HEK293 (cell line): ENCODE measurements at regions not wholly inside any gene's neighbourhood (a gene's known extent, or its start where the extent isn't known, plus 50 kb on each side); places are given as distances from the start of the nearest gene placed in this dataset.
A peak's percentile ranks its signal among the peaks of the same experiment; 100 is the strongest.

Source experiments
- CTCF ChIA-PET: fragments of 350-600 bp; formaldehyde crosslinking; extraction: SDS; loops from one replicate; lab custom pipeline; 2021; ENCODE audit warnings: antibody characterized with exemption; lab: Yijun Ruan, JAX
- POLR2A ChIA-PET: fragments of 300-600 bp; formaldehyde crosslinking; extraction: SDS; loops from one replicate; lab custom pipeline; 2020; ENCODE audit warnings: antibody characterized with exemption, inconsistent platforms; lab: Yijun Ruan, JAX
- H3K27ac ChIP-seq: fragments of 200-500 bp; sonication (Bioruptor generic); 2 replicates; pipeline ENCODE4 v1.5.1; 2014; ENCODE audit warnings: low read depth, low read length, control low read depth, inconsistent platforms; ENCODE audit errors: extremely low read depth
- H3K36me3 ChIP-seq, 2 experiments: fragments of 200-500 bp in 1 of 2; sonication (Bioruptor generic) in 1 of 2; 1 replicate in 1 of 2; 2 replicates in 1 of 2; pipeline ENCODE4 v1.5.1; 2014 to 2017; ENCODE audit warnings: inconsistent platforms in 2 of 2, low read length in 2 of 2; ENCODE audit not compliant: control insufficient read depth in 2 of 2, insufficient read depth in 1 of 2
- H3K4me1 ChIP-seq: fragments of 200-500 bp; sonication (Bioruptor generic); 2 replicates; pipeline ENCODE4 v1.5.1; 2014; ENCODE audit warnings: mild to moderate bottlenecking, low read length, inconsistent platforms; ENCODE audit not compliant: control insufficient read depth, insufficient read depth
- H3K4me3 ChIP-seq: 2 replicates; pipeline ENCODE4 v1.5.1; 2011; ENCODE audit warnings: low read depth, mild to moderate bottlenecking, control low read depth, low read length, moderate library complexity
- H3K9me3 ChIP-seq: fragments of 200-500 bp; sonication (Bioruptor generic); 2 replicates; pipeline ENCODE4 v1.5.1; 2014; ENCODE audit warnings: low read depth, low read length, inconsistent platforms; ENCODE audit not compliant: control insufficient read depth, insufficient read depth
- ELK4 ChIP-seq: IDR thresholded peaks from 2 replicates; pipeline ENCODE4 v1.6.1; 2011; ENCODE audit warnings: mild to moderate bottlenecking, low read depth, low read length, borderline replicate concordance
- KLF1 ChIP-seq: fragments of 450-650 bp; formaldehyde crosslinking; IDR thresholded peaks from 2 replicates; pipeline ENCODE4 v1.5.1; 2016; ENCODE audit warnings: missing biosample characterization, missing genetic modification characterization
- RBAK ChIP-seq: fragments of 450-650 bp; formaldehyde crosslinking; IDR thresholded peaks from 2 replicates; pipeline ENCODE4 v1.5.1; 2016; ENCODE audit warnings: missing biosample characterization, missing genetic modification characterization
- TCF7L2 ChIP-seq: IDR thresholded peaks from 2 replicates; pipeline ENCODE4 v1.6.1; 2011; ENCODE audit warnings: low read depth, mild to moderate bottlenecking, inconsistent platforms, low read length, moderate library complexity, borderline replicate concordance
- YY2 ChIP-seq: fragments of 450-650 bp; formaldehyde crosslinking; IDR thresholded peaks from 2 replicates; pipeline ENCODE4 v1.5.1; 2016; ENCODE audit warnings: missing biosample characterization, missing genetic modification characterization
- ZBTB1 ChIP-seq: fragments of 450-650 bp; formaldehyde crosslinking; IDR thresholded peaks from 2 replicates; pipeline ENCODE4 v1.5.1; 2016; ENCODE audit warnings: missing biosample characterization, missing genetic modification characterization
- ZBTB10 ChIP-seq: fragments of 450-650 bp; formaldehyde crosslinking; IDR thresholded peaks from 2 replicates; pipeline ENCODE4 v1.5.1; 2016; ENCODE audit warnings: missing biosample characterization, missing genetic modification characterization
- ZBTB44 ChIP-seq: fragments of 450-650 bp; IDR thresholded peaks from 2 replicates; pipeline ENCODE4 v1.5.1; 2018; ENCODE audit warnings: missing biosample characterization, mild to moderate bottlenecking, missing genetic modification characterization
- ZNF248 ChIP-seq: fragments of 450-650 bp; formaldehyde crosslinking; IDR thresholded peaks from 2 replicates; pipeline ENCODE4 v1.5.1; 2017; ENCODE audit warnings: missing biosample characterization, missing genetic modification characterization
- ZNF292 ChIP-seq: fragments of 450-650 bp; formaldehyde crosslinking; IDR thresholded peaks from 2 replicates; pipeline ENCODE4 v1.5.1; 2016; ENCODE audit warnings: low read depth, missing biosample characterization, missing genetic modification characterization, borderline replicate concordance
- ZNF37A ChIP-seq: fragments of 450-650 bp; IDR thresholded peaks from 2 replicates; pipeline ENCODE4 v1.5.1; 2018; ENCODE audit warnings: missing biosample characterization, missing genetic modification characterization
- ZNF585B ChIP-seq: fragments of 450-650 bp; formaldehyde crosslinking; IDR thresholded peaks from 2 replicates; pipeline ENCODE4 v1.5.1; 2016; ENCODE audit warnings: missing biosample characterization, missing genetic modification characterization
- ZNF692 ChIP-seq: fragments of 450-650 bp; formaldehyde crosslinking; IDR thresholded peaks from 2 replicates; pipeline ENCODE4 v1.5.1; 2016; ENCODE audit warnings: missing biosample characterization, missing genetic modification characterization
- ZNF768 ChIP-seq: fragments of 450-650 bp; formaldehyde crosslinking; IDR thresholded peaks from 2 replicates; pipeline ENCODE4 v1.5.1; 2018; ENCODE audit warnings: missing biosample characterization, mild to moderate bottlenecking, missing genetic modification characterization
- ZNF777 ChIP-seq: fragments of 450-650 bp; formaldehyde crosslinking; IDR thresholded peaks from 2 replicates; pipeline ENCODE4 v1.5.1; 2017; ENCODE audit warnings: missing biosample characterization, missing genetic modification characterization, borderline replicate concordance
- ZNF792 ChIP-seq: fragments of 450-650 bp; formaldehyde crosslinking; IDR thresholded peaks from 2 replicates; pipeline ENCODE4 v1.5.1; 2016; ENCODE audit warnings: missing biosample characterization, missing genetic modification characterization
- TF ChIP-seq, protein P1 (sequence below): fragments of 450-650 bp; formaldehyde crosslinking; IDR thresholded peaks from 2 replicates; pipeline ENCODE4; 2016; ENCODE audit warnings: missing biosample characterization, missing genetic modification characterization
- TF ChIP-seq, protein P2 (sequence below): fragments of 450-650 bp; formaldehyde crosslinking; IDR thresholded peaks from 2 replicates; pipeline ENCODE4 v1.5.1; 2017; ENCODE audit warnings: missing biosample characterization, missing genetic modification characterization

GRCh38 chr18:41577529-41577928, 377.5 kb upstream of the PIK3C3 start:
- TF ChIP-seq ZNF37A (tag by site-specific recombination) = no peak
- no peak for TF ChIP-seq ZNF692 (tag by site-specific recombination)
- TF ChIP-seq ELK4 = no peak
- no peak for TF ChIP-seq ZNF248
- no peak for TF ChIP-seq ZNF585B (tag by site-specific recombination)
- TF ChIP-seq, protein P1, sequence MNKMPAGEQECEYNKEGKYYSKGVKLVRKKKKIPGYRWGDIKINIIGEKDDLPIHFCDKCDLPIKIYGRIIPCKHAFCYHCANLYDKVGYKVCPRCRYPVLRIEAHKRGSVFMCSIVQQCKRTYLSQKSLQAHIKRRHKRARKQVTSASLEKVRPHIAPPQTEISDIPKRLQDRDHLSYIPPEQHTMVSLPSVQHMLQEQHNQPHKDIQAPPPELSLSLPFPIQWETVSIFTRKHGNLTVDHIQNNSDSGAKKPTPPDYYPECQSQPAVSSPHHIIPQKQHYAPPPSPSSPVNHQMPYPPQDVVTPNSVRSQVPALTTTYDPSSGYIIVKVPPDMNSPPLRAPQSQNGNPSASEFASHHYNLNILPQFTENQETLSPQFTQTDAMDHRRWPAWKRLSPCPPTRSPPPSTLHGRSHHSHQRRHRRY = no peak
- TF ChIP-seq, all 188 proteins: peak for 0
- no peak overlapping the region for H3K27ac ChIP-seq
- CTCF ChIA-PET = interaction anchor here (0.7 kb wide), 1 partner anchor 107 kb away, joined by 3 read pairs; no protein-coding TSS in a partner anchor
- H3K9me3 ChIP-seq = no peaks in the 10 kb centered on the region
- H3K4me3 ChIP-seq = no peak overlapping the region
- no peaks in the 10 kb centered on the region for H3K36me3 ChIP-seq
- H3K4me1 ChIP-seq = no peaks in the 10 kb centered on the region
- POLR2A ChIA-PET = no interaction called here

- Histone ChIP-seq H3K36me3 (no peaks in the 10 kb centered on the region), H3K27ac (no peak overlapping the region), H3K4me3 (no peak overlapping the region), H3K9me3 (no peaks in the 10 kb centered on the region), H3K4me1 (no peaks in the 10 kb centered on the region)
- CTCF ChIA-PET = interaction anchor here (0.6 to 0.7 kb wide), 2 partner anchors 88 to 106 kb away, joined by 3 read pairs; no protein-coding TSS in a partner anchor
- POLR2A ChIA-PET = no interaction called here
- TF ChIP-seq TCF7L2 = peak; percentile 73; the same call in 1 of the 2 replicates
- TF ChIP-seq ZNF777 = no peak
Measured at GRCh38 chr18:41576643-41577042, 378.4 kb upstream of the PIK3C3 start.

- POLR2A ChIA-PET = no interaction called here
- Histone ChIP-seq H3K27ac (no peak overlapping the region), H3K36me3 (no peaks in the 10 kb centered on the region), H3K4me1 (no peaks in the 10 kb centered on the region), H3K9me3 (no peaks in the 10 kb centered on the region)
- CTCF ChIA-PET = interaction anchor here (0.6 kb wide), 1 partner anchor 26 kb away, joined by 3 read pairs; no protein-coding TSS in a partner anchor
- TF ChIP-seq ZBTB1 (no peak), ZNF292 (tag by site-specific recombination) (no peak), ZBTB10 (tag by site-specific recombination) (no peak), ZNF768 (tag by site-specific recombination) (no peak), YY2 (tag by site-specific recombination) (no peak), KLF1 (no peak), ZBTB44 (tag by site-specific recombination) (no peak), ZNF792 (tag by site-specific recombination) (no peak), RBAK (tag by site-specific recombination) (no peak)
- TF ChIP-seq, protein P2, sequence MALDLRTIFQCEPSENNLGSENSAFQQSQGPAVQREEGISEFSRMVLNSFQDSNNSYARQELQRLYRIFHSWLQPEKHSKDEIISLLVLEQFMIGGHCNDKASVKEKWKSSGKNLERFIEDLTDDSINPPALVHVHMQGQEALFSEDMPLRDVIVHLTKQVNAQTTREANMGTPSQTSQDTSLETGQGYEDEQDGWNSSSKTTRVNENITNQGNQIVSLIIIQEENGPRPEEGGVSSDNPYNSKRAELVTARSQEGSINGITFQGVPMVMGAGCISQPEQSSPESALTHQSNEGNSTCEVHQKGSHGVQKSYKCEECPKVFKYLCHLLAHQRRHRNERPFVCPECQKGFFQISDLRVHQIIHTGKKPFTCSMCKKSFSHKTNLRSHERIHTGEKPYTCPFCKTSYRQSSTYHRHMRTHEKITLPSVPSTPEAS (tag by site-specific recombination) = no peak
- TF ChIP-seq, all 188 proteins: peak for 0
- H3K4me3 ChIP-seq = no peak overlapping the region
Measured at GRCh38 chr18:41569867-41570266, 385.2 kb upstream of the PIK3C3 start.
